ENCODE measurements at regions not wholly inside any gene's neighbourhood (a gene's known extent, or its start where the extent isn't known, plus 50 kb on each side); places are given as distances from the start of the nearest gene placed in this dataset.

DNA sequence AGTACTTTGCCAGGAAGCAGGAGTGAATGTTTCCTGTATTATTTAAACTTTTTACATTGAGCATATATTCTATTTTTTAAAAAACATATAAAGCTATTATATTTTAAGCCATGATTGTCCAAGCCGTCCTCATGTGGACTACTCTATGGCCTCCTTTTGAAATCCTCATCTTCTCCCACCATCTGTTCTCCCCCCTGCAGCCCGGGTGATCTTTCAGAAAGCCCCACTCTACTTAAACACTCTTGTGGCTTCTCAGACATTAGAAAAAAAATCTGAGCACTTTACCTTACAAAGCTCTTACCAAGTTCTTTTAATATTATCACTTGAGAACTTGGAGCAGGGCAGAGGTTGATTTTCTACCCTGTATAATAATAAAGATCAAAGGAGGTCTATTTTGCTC, 95.4 kb downstream of the CAVIN4 start:
- no peak for ATAC-seq (replicated peaks in 6 of 8)
- in situ Hi-C loops (cut with MboI; ENCODE audit: low pct_unique_long_range_greater_than_20kb in 2 of 9, low sequenced_read_pairs in 9 of 9, unreplicated experiment in 9 of 9) = no loop called here
- WGBS, 10 experiments = 0 to 94% (median 62%) methylated on average over 1 to 2 of the region's 2 CpGs; no CpG with 5 or more reads in 4 of the 10 experiments
- Histone ChIP-seq H3K4me1 (replicated peaks in 1 of 2) (peaks cover 4 to 6% of the 10 kb centered on the region in 2 donors), H3K4me3 (no peak overlapping the region), H3K27ac (no peak overlapping the region)

DNA sequence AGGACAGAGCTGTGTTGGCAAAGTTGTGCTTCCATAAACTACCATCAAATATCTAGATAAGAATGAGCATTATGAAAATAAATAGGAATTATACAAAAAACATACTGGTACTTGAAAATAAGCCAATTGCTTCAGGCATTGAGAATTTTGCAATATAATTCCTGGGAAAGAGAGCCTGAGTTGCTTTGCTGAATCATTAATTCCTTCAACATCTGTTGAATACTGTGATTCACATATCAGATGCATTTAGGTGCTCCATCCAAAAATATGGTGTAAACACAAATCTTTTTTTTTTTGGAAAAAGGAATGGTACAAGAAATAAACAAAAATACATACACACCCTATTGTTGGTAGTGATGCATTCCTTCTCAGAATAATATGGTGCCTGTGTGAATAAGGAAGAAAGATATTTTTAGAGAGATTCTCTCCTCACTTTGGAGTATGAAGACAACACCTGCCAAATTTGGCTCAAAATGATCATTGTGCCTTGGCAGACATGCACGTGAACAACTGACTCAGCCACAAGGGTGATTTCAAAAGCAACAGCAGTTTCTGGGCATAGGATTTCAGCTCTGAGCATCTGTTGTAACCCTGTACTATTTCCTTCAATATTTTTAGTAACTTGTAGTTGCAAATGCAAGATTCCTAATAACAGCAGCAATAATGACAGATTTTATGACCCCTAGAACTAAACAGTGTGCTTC, 96.7 kb downstream of the CAVIN4 start:
- WGBS, 10 experiments = 0 to 100% (median 44%) methylated on average over 1 of the region's 1 CpG; no CpG with 5 or more reads in 6 of the 10 experiments
- in situ Hi-C loops (cut with MboI; ENCODE audit: low pct_unique_long_range_greater_than_20kb in 2 of 9, low sequenced_read_pairs in 9 of 9, unreplicated experiment in 9 of 9) = no loop called here
- no peak for ATAC-seq (replicated peaks in 6 of 8)
- Histone ChIP-seq H3K4me3 (no peak overlapping the region), H3K4me1 (replicated peaks in 1 of 2) (peaks cover 4 to 6% of the 10 kb centered on the region in 2 donors), H3K27ac (no peak overlapping the region)

DNA sequence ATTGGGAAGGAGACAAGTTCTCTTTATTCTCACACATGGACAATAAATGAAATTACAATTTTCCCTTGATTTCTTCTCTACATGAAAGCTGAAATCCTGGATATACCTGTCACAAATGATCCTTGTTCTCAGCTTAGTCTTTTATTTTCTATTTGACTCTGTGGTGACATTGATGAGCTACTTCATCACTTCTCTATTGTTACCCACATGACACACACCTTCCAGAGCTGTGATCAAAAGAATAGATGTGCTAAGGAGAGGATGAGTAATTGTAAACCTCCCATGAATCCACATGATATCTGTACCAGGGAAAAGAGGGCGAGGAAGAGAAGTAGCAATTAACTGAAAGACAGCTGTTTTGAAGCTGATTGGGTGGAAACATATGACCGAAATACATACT, 102.0 kb downstream of the CAVIN4 start:
- ATAC-seq (replicated peaks in 6 of 8) = peak in 3 of 8 experiments; percentile 44 to 57 (median 48)

DNA sequence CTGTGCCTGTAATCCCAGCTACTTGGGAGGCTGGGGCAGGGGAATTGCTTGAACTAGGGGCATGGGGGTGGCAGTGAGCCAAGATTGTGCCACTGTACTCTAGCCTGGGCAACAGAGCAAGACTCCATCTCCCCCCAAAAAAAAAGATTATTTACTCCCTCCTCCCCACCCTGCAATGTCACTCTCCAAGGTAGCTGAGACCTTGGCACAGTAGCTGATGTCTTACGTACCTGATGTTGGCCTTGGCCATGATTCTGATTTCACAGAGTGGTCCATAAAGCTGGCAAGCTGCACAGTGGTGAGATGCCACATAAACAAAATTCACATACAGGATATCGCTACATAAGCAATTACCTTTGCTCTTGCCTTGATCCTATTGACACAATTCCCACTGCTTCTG, 108.5 kb downstream of the CAVIN4 start:
- in situ Hi-C loops (cut with MboI; ENCODE audit: low pct_unique_long_range_greater_than_20kb in 2 of 9, low sequenced_read_pairs in 9 of 9, unreplicated experiment in 9 of 9) = no loop called here
- WGBS, 10 experiments = 0 to 100% (median 96%) methylated on average over 1 to 2 of the region's 2 CpGs; no CpG with 5 or more reads in 3 of the 10 experiments
- Histone ChIP-seq H3K4me1 (replicated peaks in 1 of 2) (no peaks in the 10 kb centered on the region), H3K27ac (no peak overlapping the region), H3K4me3 (no peak overlapping the region)
- ATAC-seq (replicated peaks in 6 of 8) = no peak

More for the DNA sequence above, 102.0 kb downstream of the CAVIN4 start:
- Histone ChIP-seq H3K27ac (no peak overlapping the region), H3K4me3 (no peak overlapping the region), H3K4me1 (replicated peaks in 1 of 2) (peaks cover 0 to 3% of the 10 kb centered on the region in 2 donors)
- 36 to 100% (median 67%) methylated on average over 1 to 2 of the region's 2 CpGs; no CpG with 5 or more reads in 4 of the 10 experiments for WGBS, 10 experiments
- in situ Hi-C loops (cut with MboI; ENCODE audit: low pct_unique_long_range_greater_than_20kb in 2 of 9, low sequenced_read_pairs in 9 of 9, unreplicated experiment in 9 of 9) = no loop called here

DNA sequence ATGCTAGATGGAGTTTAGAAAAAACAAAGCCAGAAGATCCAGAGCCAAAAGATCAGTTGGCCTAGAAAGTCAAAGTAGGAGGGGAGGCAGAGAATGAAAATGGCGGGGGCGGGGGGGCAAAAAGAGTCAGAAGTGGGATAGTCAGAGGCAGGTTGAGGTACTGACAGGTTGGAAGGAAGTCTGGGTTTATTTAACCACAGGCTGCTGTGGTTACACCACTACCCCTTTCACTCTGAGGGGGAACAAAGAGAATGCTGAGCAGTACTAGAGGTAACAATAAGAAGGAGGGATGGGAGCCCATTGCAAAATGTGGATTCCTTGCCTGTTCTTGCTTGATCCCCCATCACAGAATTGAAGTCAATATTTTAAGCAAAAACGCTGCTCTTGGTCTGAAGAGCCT, 111.8 kb downstream of the CAVIN4 start:
- Histone ChIP-seq H3K4me3 (no peak overlapping the region), H3K27ac (no peak overlapping the region), H3K4me1 (replicated peaks in 1 of 2) (no peaks in the 10 kb centered on the region)
- in situ Hi-C loops (cut with MboI; ENCODE audit: low pct_unique_long_range_greater_than_20kb in 2 of 9, low sequenced_read_pairs in 9 of 9, unreplicated experiment in 9 of 9) = no loop called here
- no peak for ATAC-seq (replicated peaks in 6 of 8)
- WGBS, 10 experiments = 0 to 91% (median 89%) methylated on average over 1 to 2 of the region's 3 CpGs; no CpG with 5 or more reads in 5 of the 10 experiments

DNA sequence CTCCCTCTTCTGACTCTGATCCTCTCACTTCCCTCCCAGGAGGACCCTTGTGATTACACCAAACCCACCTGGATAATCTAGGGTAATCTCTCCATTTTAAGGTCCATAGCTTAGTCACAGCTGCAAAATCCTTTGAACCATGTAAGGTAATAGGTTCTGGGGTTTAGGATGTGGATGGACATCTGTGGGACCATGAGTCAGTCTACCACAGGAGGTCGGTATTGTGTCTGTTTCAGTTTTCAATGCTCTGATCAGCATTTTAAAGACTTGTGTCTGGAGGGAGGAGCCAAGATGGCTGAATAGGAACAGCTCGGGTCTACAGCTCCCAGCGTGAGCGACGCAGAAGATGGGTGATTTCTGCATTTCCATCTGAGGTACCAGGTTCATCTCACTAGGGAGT, 112.6 kb downstream of the CAVIN4 start:
- Histone ChIP-seq H3K27ac (no peak overlapping the region), H3K4me3 (no peak overlapping the region), H3K4me1 (replicated peaks in 1 of 2) (no peaks in the 10 kb centered on the region)
- ATAC-seq (replicated peaks in 6 of 8) = no peak
- in situ Hi-C loops (cut with MboI; ENCODE audit: low pct_unique_long_range_greater_than_20kb in 2 of 9, low sequenced_read_pairs in 9 of 9, unreplicated experiment in 9 of 9) = no loop called here
- 20% methylated on average over 1 of the region's 5 CpGs; no CpG with 5 or more reads in 9 of the 10 experiments for WGBS, 10 experiments

DNA sequence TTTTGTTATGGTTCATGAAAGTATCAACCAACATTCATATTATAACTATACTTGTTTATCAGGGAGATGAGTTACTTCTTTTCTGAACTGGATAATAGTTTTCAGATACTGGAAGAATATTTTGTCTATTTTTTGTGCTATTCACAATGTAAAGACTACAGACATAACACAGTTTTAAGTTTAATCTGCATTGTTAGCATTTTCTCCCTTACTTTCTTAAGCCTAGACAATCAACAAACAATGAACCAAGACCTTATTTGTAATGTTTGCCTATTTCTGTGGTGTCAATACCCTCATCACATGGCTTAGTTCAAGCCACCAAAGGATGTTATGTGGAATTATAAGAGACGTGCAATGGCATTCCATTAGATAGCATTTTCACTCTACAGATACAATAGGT, 119.5 kb downstream of the CAVIN4 start:
- no peak for ATAC-seq (replicated peaks in 6 of 8)
- H3K4me3 ChIP-seq = no peak overlapping the region
- no peak overlapping the region for H3K27ac ChIP-seq
- peaks cover 0 to 19% of the 10 kb centered on the region in 2 donors for H3K4me1 ChIP-seq (replicated peaks in 1 of 2)
- in situ Hi-C loops (cut with MboI; ENCODE audit: low pct_unique_long_range_greater_than_20kb in 2 of 9, low sequenced_read_pairs in 9 of 9, unreplicated experiment in 9 of 9) = no loop called here
- 11 to 100% (median 83%) methylated on average over 1 of the region's 1 CpG; no CpG with 5 or more reads in 3 of the 10 experiments for WGBS, 10 experiments

DNA sequence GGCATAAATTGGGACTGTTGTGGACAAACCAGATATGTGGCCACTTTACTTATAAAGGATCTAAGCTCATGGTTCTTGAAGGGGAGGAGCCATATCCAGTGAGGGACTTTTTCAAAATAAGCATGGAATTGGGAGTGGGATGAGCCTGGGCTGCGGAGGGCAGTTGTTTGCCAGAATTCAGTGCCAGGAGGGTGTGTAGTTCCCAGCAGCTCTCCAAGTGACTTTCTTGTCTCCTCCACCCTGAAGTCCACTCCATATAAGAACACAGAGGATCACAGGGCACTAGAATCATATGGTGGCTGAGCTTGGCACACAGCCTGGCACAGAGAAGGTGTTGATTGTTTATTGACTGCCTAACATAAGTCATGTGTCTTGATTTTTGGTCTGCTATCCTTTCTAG, 121.1 kb downstream of the CAVIN4 start:
- WGBS, 10 experiments = 0 to 100% (median 0%) methylated on average over 1 of the region's 1 CpG; no CpG with 5 or more reads in 5 of the 10 experiments
- Histone ChIP-seq H3K27ac (no peak overlapping the region), H3K4me3 (no peak overlapping the region), H3K4me1 (replicated peaks in 1 of 2) (peaks cover 0 to 19% of the 10 kb centered on the region in 2 donors)
- ATAC-seq (replicated peaks in 6 of 8) = peak in 2 of 8 experiments; percentile 59 to 65
- in situ Hi-C loops (cut with MboI; ENCODE audit: low pct_unique_long_range_greater_than_20kb in 2 of 9, low sequenced_read_pairs in 9 of 9, unreplicated experiment in 9 of 9) = no loop called here

DNA sequence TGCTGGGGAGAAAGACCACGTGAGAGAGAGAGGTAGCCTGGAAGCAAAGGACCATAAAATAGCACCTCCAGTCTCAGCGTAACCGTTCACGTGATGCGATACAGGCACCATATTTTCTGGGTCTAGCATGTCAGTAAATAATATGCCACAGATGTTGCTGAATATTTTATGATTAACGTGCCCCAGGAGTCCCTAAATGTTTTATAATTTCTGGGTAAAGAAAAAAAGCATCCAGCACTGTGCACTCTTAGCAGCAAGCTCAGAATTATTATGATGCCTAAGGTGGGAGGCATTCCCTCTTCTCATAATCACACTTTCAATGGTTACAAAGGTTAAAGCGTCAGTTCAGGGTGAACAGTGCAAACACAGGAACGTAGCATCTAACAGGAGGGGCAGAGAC, 121.8 kb downstream of the CAVIN4 start:
- H3K4me3 ChIP-seq = no peak overlapping the region
- H3K27ac ChIP-seq = peak overlapping the region in 1 of 2 donors; percentile 60
- 0 to 85% (median 46%) methylated on average over 1 to 8 of the region's 8 CpGs; no CpG with 5 or more reads in 2 of the 10 experiments for WGBS, 10 experiments
- ATAC-seq (replicated peaks in 6 of 8) = peak in 3 of 8 experiments; percentile 31 to 76 (median 40)
- H3K4me1 ChIP-seq (replicated peaks in 1 of 2) = peaks cover 0 to 19% of the 10 kb centered on the region in 2 donors
- in situ Hi-C loops (cut with MboI; ENCODE audit: low pct_unique_long_range_greater_than_20kb in 2 of 9, low sequenced_read_pairs in 9 of 9, unreplicated experiment in 9 of 9) = loop anchor here in 5 of 9 experiments (25.0 kb wide), 2 partner anchors 538 to 613 kb away; no protein-coding TSS in a partner anchor

DNA sequence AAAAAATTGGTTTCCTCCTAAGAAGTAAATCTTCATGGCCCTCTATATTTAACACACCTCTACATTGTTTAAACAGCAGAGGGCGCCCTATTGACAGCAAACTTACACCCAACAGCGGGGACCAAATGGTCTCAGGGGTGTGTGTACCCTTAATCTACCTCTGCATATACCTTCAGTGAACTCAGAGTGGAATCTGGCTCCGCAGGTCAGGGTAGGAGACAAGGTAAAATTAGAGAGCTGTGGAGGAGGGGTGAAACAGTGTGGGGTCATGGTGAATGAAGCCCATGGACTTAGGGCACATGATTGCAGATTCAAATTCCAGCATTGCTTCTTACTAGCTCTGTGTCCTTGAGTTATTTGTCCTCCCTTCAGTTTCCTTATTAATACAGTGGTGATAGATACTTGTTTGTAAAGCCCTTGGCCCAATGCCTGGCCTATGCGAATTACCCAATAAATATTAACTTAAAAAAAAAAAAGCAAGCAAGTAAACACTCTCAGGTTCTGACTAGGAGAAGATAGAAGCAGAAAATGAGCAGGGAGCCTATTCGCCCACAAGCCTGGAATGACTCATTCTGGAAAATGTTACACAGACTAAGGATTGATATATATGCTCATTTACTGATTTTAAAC, 122.9 kb downstream of the CAVIN4 start:
- in situ Hi-C loops (cut with MboI; ENCODE audit: low pct_unique_long_range_greater_than_20kb in 2 of 9, low sequenced_read_pairs in 9 of 9, unreplicated experiment in 9 of 9) = loop anchor here in 5 of 9 experiments (25.0 kb wide), 2 partner anchors 536 to 611 kb away; no protein-coding TSS in a partner anchor
- H3K4me3 ChIP-seq = no peak overlapping the region
- H3K4me1 ChIP-seq (replicated peaks in 1 of 2) = peaks cover 0 to 19% of the 10 kb centered on the region in 2 donors
- ATAC-seq (replicated peaks in 6 of 8) = peak in 6 of 8 experiments; percentile 30 to 86 (median 60)
- H3K27ac ChIP-seq = no peak overlapping the region
- WGBS, 10 experiments = 0 to 90% (median 49%) methylated on average over 2 to 4 of the region's 5 CpGs

DNA sequence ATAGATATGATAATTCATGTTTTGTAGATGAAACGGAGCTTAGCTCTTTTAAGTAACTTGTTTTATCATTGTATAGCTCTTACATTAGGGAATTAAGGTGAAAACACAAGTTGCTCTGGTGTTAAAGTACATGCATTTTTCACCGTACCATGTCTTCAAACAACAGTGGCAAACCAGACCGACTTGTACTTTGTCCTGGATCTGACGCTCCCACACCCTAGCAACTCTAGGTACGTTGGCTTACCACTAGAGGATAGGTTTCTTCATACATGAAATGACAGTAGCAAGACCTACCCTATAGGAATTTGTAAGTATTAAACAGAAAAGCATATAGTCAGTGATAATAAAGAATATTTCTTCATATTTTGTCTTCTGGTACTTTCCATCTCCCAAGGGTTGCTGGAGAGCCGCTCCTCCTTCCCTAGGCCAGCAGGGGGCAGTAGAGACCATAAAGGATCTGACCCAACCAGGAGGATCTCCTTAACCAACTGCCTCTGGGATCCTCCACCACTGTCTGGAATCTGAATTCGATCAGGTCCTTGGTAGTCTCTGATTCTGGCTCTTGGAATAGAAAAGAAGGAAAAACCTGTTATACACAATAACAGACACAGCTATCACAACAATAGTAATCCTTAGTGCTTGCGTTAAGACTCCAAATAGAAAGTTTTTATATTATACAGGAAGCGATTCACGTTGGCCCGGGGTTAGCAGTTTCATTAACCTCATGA, 136.7 kb downstream of the CAVIN4 start:
- WGBS, 10 experiments = 27 to 91% (median 72%) methylated on average over 4 to 9 of the region's 11 CpGs; no CpG with 5 or more reads in 1 of the 10 experiments
- in situ Hi-C loops (cut with MboI; ENCODE audit: low pct_unique_long_range_greater_than_20kb in 2 of 9, low sequenced_read_pairs in 9 of 9, unreplicated experiment in 9 of 9) = loop anchor here in 6 of 9 experiments (10.0 to 25.0 kb wide), 3 partner anchors 523 to 598 kb away; no protein-coding TSS in a partner anchor
- peak; percentile 89 to 100 (median 94) for ATAC-seq (replicated peaks in 6 of 8)
- Histone ChIP-seq H3K4me1 (replicated peaks in 1 of 2) (peaks cover 0 to 8% of the 10 kb centered on the region in 2 donors), H3K4me3 (no peak overlapping the region), H3K27ac (no peak overlapping the region)

DNA sequence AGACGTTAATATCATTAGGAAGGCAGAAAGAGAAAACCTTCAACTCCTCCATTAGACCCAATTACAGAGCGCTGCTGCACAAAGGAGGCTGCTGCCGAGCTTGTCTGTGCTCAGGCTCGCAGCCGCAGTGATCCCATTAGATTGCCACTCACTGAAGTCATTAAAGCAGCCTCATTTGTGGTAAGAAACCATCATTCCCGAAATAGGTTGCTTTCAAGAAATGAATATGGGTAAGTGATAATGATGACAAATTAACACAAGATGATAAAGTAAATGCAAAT, 137.2 kb downstream of the CAVIN4 start:
- ATAC-seq (replicated peaks in 6 of 8) = peak; percentile 15 to 76 (median 53)
- in situ Hi-C loops (cut with MboI; ENCODE audit: low pct_unique_long_range_greater_than_20kb in 2 of 9, low sequenced_read_pairs in 9 of 9, unreplicated experiment in 9 of 9) = loop anchor here in 6 of 9 experiments (10.0 to 25.0 kb wide), 3 partner anchors 522 to 597 kb away; no protein-coding TSS in a partner anchor
- Histone ChIP-seq H3K4me3 (no peak overlapping the region), H3K4me1 (replicated peaks in 1 of 2) (peaks cover 0 to 8% of the 10 kb centered on the region in 2 donors), H3K27ac (no peak overlapping the region)
- 0 to 80% (median 52%) methylated on average over 1 to 6 of the region's 6 CpGs for WGBS, 10 experiments

DNA sequence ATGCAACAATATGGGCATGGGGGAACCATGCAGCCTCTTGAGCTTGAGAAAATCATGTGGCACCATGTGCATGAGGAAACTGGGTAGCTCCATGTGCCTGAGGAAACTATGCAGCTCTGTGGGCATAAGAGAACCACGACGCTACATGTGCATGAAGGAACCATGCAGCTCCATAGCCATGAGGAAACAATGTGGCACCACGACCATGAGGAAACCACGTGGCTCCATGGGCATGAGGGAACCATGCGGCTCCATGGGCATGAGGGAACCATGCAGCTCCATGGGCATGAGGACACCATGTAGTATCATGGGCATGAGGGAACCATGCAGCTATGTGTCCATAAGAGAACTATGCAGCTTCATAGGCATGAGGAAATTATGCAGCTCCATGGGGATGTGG, 140.8 kb downstream of the CAVIN4 start:
- no peak for ATAC-seq (replicated peaks in 6 of 8)
- in situ Hi-C loops (cut with MboI; ENCODE audit: low pct_unique_long_range_greater_than_20kb in 2 of 9, low sequenced_read_pairs in 9 of 9, unreplicated experiment in 9 of 9) = loop anchor here in 6 of 9 experiments (10.0 to 25.0 kb wide), 3 partner anchors 519 to 594 kb away; no protein-coding TSS in a partner anchor
- Histone ChIP-seq H3K4me1 (replicated peaks in 1 of 2) (peaks cover 0 to 13% of the 10 kb centered on the region in 2 donors), H3K4me3 (no peak overlapping the region), H3K27ac (no peak overlapping the region)
- 10 to 100% (median 80%) methylated on average over 1 to 5 of the region's 5 CpGs; no CpG with 5 or more reads in 3 of the 10 experiments for WGBS, 10 experiments
